ENCODE measurements at regions not wholly inside any gene's neighbourhood (a gene's known extent, or its start where the extent isn't known, plus 50 kb on each side); places are given as distances from the start of the nearest gene placed in this dataset.

- DNase-seq (ENCODE audit: low spot score, unreplicated experiment), result no peak
- no peak overlapping the region for H3K27ac Mint-ChIP-seq
- no peaks in the 10 kb centered on the region for H3K36me3 Mint-ChIP-seq (ENCODE audit: insufficient read depth)
- H3K4me3 Mint-ChIP-seq (ENCODE audit: low read depth), result no peak overlapping the region
- peak; percentile 21 for TF ChIP-seq CTCF (IDR thresholded peaks at IDR 0.05; ENCODE audit: unreplicated experiment)
- H3K4me1 Mint-ChIP-seq (ENCODE audit: low read depth), result peaks cover 8% of the 10 kb centered on the region
- H3K27me3 Mint-ChIP-seq, result no peaks in the 10 kb centered on the region
- peaks cover 7% of the 10 kb centered on the region for H3K9me3 Mint-ChIP-seq (ENCODE audit: low read depth)
Observed at GRCh38 chr16:52976539-52977167, 76.0 kb downstream of the CHD9NB start.

GRCh38 chr16:52967744-52968143, 85.0 kb downstream of the CHD9NB start:
- no peak overlapping the region for H3K27ac Mint-ChIP-seq
- H3K9me3 Mint-ChIP-seq (ENCODE audit: low read depth), result peaks cover 12% of the 10 kb centered on the region
- H3K4me1 Mint-ChIP-seq (ENCODE audit: low read depth), result peaks cover 8% of the 10 kb centered on the region
- H3K4me3 Mint-ChIP-seq (ENCODE audit: low read depth), result no peak overlapping the region
- no peak for TF ChIP-seq CTCF (IDR thresholded peaks at IDR 0.05; ENCODE audit: unreplicated experiment)
- DNase-seq (ENCODE audit: low spot score, unreplicated experiment), result no peak
- no peaks in the 10 kb centered on the region for H3K36me3 Mint-ChIP-seq (ENCODE audit: insufficient read depth)
- no peaks in the 10 kb centered on the region for H3K27me3 Mint-ChIP-seq

DNA sequence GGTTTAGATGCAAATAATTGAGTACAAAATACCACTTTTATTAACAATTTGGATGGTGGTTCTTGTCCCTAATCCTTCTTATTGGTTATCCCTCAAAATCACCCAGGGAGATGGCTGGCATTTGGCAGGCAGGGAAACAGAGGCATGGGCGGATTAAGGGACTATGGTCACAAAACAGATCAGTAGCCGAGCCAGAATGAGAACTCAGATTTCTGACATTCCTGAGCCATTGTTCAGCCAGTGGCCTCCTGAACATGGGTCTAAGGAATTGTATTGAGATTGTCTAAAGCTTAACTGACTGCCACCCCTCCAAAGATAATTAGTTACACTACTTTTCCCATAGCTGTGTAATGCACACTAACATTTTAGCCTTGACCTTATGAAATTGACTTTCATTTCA, 88.4 kb downstream of the CHD9NB start:
- Mint-ChIP-seq H3K27me3 (no peaks in the 10 kb centered on the region), H3K4me3 (ENCODE audit: low read depth) (no peak overlapping the region), H3K27ac (no peak overlapping the region), H3K4me1 (ENCODE audit: low read depth) (peaks cover 8% of the 10 kb centered on the region), H3K36me3 (ENCODE audit: insufficient read depth) (no peaks in the 10 kb centered on the region), H3K9me3 (ENCODE audit: low read depth) (peaks cover 1% of the 10 kb centered on the region)
- TF ChIP-seq CTCF (IDR thresholded peaks at IDR 0.05; ENCODE audit: unreplicated experiment), result no peak
- no peak for DNase-seq (ENCODE audit: low spot score, unreplicated experiment)

GRCh38 chr16:52963855-52964242, 88.8 kb downstream of the CHD9NB start:
- Mint-ChIP-seq H3K27ac (no peak overlapping the region), H3K27me3 (no peaks in the 10 kb centered on the region), H3K4me1 (ENCODE audit: low read depth) (peaks cover 8% of the 10 kb centered on the region), H3K36me3 (ENCODE audit: insufficient read depth) (no peaks in the 10 kb centered on the region), H3K9me3 (ENCODE audit: low read depth) (no peaks in the 10 kb centered on the region), H3K4me3 (ENCODE audit: low read depth) (no peak overlapping the region)
- TF ChIP-seq CTCF (IDR thresholded peaks at IDR 0.05; ENCODE audit: unreplicated experiment), result no peak
- DNase-seq (ENCODE audit: low spot score, unreplicated experiment), result no peak

GRCh38 chr16:52963212-52963854, 89.4 kb downstream of the CHD9NB start:
- H3K27ac Mint-ChIP-seq, result no peak overlapping the region

More at GRCh38 chr16:52963212-52963854, 89.4 kb downstream of the CHD9NB start:
- TF ChIP-seq CTCF (IDR thresholded peaks at IDR 0.05; ENCODE audit: unreplicated experiment), result no peak
- Mint-ChIP-seq H3K4me3 (ENCODE audit: low read depth) (no peak overlapping the region), H3K27me3 (no peaks in the 10 kb centered on the region), H3K4me1 (ENCODE audit: low read depth) (peaks cover 8% of the 10 kb centered on the region), H3K9me3 (ENCODE audit: low read depth) (no peaks in the 10 kb centered on the region), H3K36me3 (ENCODE audit: insufficient read depth) (no peaks in the 10 kb centered on the region)
- DNase-seq (ENCODE audit: low spot score, unreplicated experiment), result no peak

Measured in progenitor cell of endocrine pancreas (in vitro differentiated cells).